ENCODE measurements at regions not wholly inside any gene's neighbourhood (a gene's known extent, or its start where the extent isn't known, plus 50 kb on each side); places are given as distances from the start of the nearest gene placed in this dataset.
A peak's percentile ranks its signal among the peaks of the same experiment; 100 is the strongest.

- Histone ChIP-seq H3K9me3 (ENCODE audit: insufficient read depth, low read length) (no peaks in the 10 kb centered on the region), H3K27me3 (ENCODE audit: insufficient read depth, insufficient read length) (peaks cover 22% of the 10 kb centered on the region), H3K9ac (ENCODE audit: insufficient read length, low read depth) (peak overlapping the region; percentile 68), H3K4me3 (ENCODE audit: insufficient read length, low read depth) (peak overlapping the region; percentile 54), H3K36me3 (ENCODE audit: insufficient read depth, insufficient read length, low read length) (no peaks in the 10 kb centered on the region), H3K4me1 (ENCODE audit: insufficient read depth, insufficient read length) (peaks cover 12% of the 10 kb centered on the region)
- DNase-seq (ENCODE audit: low read depth, low spot score) = no peak
- TF ChIP-seq YY1 (IDR thresholded peaks at IDR 0.05; ENCODE audit: insufficient read depth, insufficient read length) = no peak
- no peak for TF ChIP-seq ZNF274 (IDR thresholded peaks at IDR 0.05; ENCODE audit: low read depth, low read length)
- TF ChIP-seq SUZ12 (IDR thresholded peaks at IDR 0.05; ENCODE audit: extremely low read depth, insufficient read depth, insufficient read length) = no peak
Measured at GRCh38 chr20:1803932-1804501, 91.2 kb upstream of the SIRPA start.

DNA sequence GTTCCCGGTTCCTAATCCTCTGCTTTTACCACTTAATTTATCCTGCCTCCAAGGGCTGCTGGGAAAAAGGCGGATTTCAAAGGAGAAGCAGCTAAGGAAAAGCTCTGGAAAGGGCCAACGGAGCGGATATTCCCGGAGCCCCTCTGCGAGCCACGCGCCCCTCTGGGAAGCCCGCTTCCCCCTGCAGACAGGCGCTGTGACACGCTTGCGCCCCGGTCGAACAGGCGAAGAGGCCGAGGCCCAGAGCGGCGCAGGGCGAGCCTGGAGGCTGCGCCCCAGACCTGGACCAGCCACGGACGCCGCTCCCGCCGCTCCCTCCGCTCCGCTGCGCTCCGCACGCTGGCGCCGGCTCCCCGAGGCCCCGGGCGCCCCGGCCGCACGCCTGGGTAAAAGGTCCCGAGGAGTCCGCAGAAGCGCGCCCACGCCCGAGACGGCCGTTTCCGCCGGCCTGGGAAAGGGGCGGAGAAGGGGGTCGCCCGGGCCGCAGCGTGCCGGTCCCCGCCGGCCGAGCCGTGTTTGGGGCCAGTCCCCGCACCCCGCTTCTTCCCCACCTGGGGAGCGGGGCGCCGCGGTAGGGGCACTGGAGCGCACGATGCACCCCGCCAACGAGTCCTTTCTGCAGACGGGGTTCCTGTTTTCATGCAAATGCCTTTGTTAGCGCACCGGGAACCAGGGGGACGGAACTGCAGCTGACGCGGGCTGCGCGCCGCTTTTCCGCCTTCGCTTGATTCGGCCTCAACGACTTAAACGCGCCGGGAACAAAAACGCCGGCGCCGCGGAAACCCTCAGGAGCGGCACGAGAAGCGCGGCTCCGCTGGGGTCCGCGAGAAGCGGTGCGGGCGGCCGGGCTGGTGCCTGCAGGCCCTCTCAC, 91.9 kb upstream of the SIRPA start:
- Histone ChIP-seq H3K27me3 (ENCODE audit: insufficient read depth, insufficient read length) (peaks cover 22% of the 10 kb centered on the region), H3K9me3 (ENCODE audit: insufficient read depth, low read length) (no peaks in the 10 kb centered on the region), H3K4me1 (ENCODE audit: insufficient read depth, insufficient read length) (peaks cover 12% of the 10 kb centered on the region), H3K9ac (ENCODE audit: insufficient read length, low read depth) (peak overlapping the region; percentile 68), H3K36me3 (ENCODE audit: insufficient read depth, insufficient read length, low read length) (no peaks in the 10 kb centered on the region), H3K4me3 (ENCODE audit: insufficient read length, low read depth) (peak overlapping the region; percentile 54)
- TF ChIP-seq SUZ12 (IDR thresholded peaks at IDR 0.05; ENCODE audit: extremely low read depth, insufficient read depth, insufficient read length) (no peak), YY1 (IDR thresholded peaks at IDR 0.05; ENCODE audit: insufficient read depth, insufficient read length) (no peak), ZNF274 (IDR thresholded peaks at IDR 0.05; ENCODE audit: low read depth, low read length) (no peak)
- peak; percentile 84 for DNase-seq (ENCODE audit: low read depth, low spot score)

- Histone ChIP-seq H3K9me3 (ENCODE audit: insufficient read depth, low read length) (no peaks in the 10 kb centered on the region), H3K36me3 (ENCODE audit: insufficient read depth, insufficient read length, low read length) (no peaks in the 10 kb centered on the region), H3K9ac (ENCODE audit: insufficient read length, low read depth) (peak overlapping the region; percentile 68), H3K27me3 (ENCODE audit: insufficient read depth, insufficient read length) (peaks cover 22% of the 10 kb centered on the region), H3K4me3 (ENCODE audit: insufficient read length, low read depth) (peak overlapping the region; percentile 54), H3K4me1 (ENCODE audit: insufficient read depth, insufficient read length) (peaks cover 9% of the 10 kb centered on the region)
- no peak for TF ChIP-seq ZNF274 (IDR thresholded peaks at IDR 0.05; ENCODE audit: low read depth, low read length)
- no peak for TF ChIP-seq YY1 (IDR thresholded peaks at IDR 0.05; ENCODE audit: insufficient read depth, insufficient read length)
- TF ChIP-seq SUZ12 (IDR thresholded peaks at IDR 0.05; ENCODE audit: extremely low read depth, insufficient read depth, insufficient read length) = no peak
- DNase-seq (ENCODE audit: low read depth, low spot score) = peak; percentile 78
Measured at GRCh38 chr20:1802385-1803060, 92.7 kb upstream of the SIRPA start.

DNA sequence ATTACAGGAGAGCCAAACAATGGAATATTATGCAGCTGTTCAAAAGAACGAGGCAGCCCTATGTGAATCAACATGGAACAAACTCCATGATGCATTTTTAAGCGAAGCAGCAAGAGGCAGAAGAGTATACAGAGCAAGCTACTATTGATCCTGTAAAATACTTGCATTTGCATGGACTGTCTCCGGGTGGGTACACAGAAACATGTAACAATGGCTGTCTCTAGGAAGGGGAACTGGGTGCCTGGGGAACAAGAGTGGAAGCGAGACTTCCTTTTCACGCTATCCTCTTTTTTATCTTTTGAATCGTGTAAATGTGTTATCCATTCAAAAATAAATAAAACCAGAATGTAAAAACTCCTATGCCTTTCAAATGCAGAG, 93.3 kb upstream of the SIRPA start:
- Histone ChIP-seq H3K36me3 (ENCODE audit: insufficient read depth, insufficient read length, low read length) (no peaks in the 10 kb centered on the region), H3K27me3 (ENCODE audit: insufficient read depth, insufficient read length) (peaks cover 22% of the 10 kb centered on the region), H3K9ac (ENCODE audit: insufficient read length, low read depth) (no peak overlapping the region), H3K4me1 (ENCODE audit: insufficient read depth, insufficient read length) (peaks cover 7% of the 10 kb centered on the region), H3K4me3 (ENCODE audit: insufficient read length, low read depth) (no peak overlapping the region), H3K9me3 (ENCODE audit: insufficient read depth, low read length) (no peaks in the 10 kb centered on the region)
- DNase-seq (ENCODE audit: low read depth, low spot score) = no peak
- TF ChIP-seq YY1 (IDR thresholded peaks at IDR 0.05; ENCODE audit: insufficient read depth, insufficient read length) (no peak), SUZ12 (IDR thresholded peaks at IDR 0.05; ENCODE audit: extremely low read depth, insufficient read depth, insufficient read length) (no peak), ZNF274 (IDR thresholded peaks at IDR 0.05; ENCODE audit: low read depth, low read length) (no peak)

DNA sequence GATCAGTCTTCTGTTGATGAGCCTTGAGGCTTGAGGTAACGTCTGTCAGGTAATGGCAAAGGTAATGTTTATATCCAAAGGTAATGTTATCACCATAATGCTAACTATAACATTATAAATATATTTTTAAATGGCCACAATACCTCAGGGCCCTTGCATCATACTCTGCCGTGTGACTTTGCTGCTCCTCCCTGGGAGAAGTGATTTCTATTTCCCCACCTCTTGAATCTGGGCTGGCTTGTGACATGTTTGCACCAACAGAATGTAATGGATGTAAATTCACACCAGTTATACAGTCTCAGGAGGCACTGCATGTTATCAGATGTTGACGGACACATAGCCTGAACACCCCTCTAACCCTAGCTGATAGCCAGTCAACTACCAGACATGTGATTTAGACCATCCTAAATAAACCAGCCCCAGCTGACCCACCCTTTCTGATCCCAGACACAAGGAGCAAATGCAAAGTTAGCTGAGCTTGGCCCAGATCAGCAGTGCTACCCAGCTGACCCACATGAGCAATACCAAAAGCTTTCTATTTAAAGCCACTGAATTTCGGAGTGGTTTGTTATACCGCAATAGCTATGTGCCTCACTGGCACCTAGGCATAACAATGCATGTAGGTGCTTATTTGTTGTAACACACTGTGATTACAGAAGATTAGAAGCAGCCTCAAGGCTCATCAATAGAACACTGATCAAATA, 93.8 kb upstream of the SIRPA start:
- DNase-seq (ENCODE audit: low read depth, low spot score) = no peak
- peaks cover 22% of the 10 kb centered on the region for H3K27me3 ChIP-seq (ENCODE audit: insufficient read depth, insufficient read length)

DNA sequence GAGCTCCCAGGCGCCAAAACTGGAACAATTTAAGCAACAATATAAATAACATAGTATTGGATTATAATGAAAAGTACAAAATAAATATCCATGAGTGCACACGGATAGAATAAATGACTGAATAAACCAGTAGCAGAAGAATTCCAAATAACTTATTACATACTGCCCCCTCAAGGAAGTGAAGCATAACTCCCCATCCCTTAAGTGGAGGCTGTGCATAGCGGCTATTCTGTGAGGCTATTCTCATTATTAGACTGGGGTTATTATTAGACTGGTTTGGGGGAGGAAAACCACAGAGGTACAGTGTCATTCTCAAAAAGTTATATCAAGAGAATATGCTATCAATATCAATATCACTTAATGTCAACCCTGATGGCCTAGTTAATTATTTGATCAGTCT, 94.4 kb upstream of the SIRPA start:
- Histone ChIP-seq H3K4me3 (ENCODE audit: insufficient read length, low read depth) (no peak overlapping the region), H3K9ac (ENCODE audit: insufficient read length, low read depth) (no peak overlapping the region), H3K27me3 (ENCODE audit: insufficient read depth, insufficient read length) (peaks cover 22% of the 10 kb centered on the region), H3K36me3 (ENCODE audit: insufficient read depth, insufficient read length, low read length) (no peaks in the 10 kb centered on the region), H3K9me3 (ENCODE audit: insufficient read depth, low read length) (no peaks in the 10 kb centered on the region), H3K4me1 (ENCODE audit: insufficient read depth, insufficient read length) (peaks cover 3% of the 10 kb centered on the region)
- DNase-seq (ENCODE audit: low read depth, low spot score) = no peak
- TF ChIP-seq YY1 (IDR thresholded peaks at IDR 0.05; ENCODE audit: insufficient read depth, insufficient read length) (no peak), SUZ12 (IDR thresholded peaks at IDR 0.05; ENCODE audit: extremely low read depth, insufficient read depth, insufficient read length) (no peak)

More for the DNA sequence above, 93.8 kb upstream of the SIRPA start:
- no peaks in the 10 kb centered on the region for H3K9me3 ChIP-seq (ENCODE audit: insufficient read depth, low read length)
- TF ChIP-seq SUZ12 (IDR thresholded peaks at IDR 0.05; ENCODE audit: extremely low read depth, insufficient read depth, insufficient read length) (no peak), ZNF274 (IDR thresholded peaks at IDR 0.05; ENCODE audit: low read depth, low read length) (no peak), YY1 (IDR thresholded peaks at IDR 0.05; ENCODE audit: insufficient read depth, insufficient read length) (no peak)
- no peaks in the 10 kb centered on the region for H3K36me3 ChIP-seq (ENCODE audit: insufficient read depth, insufficient read length, low read length)
- H3K9ac ChIP-seq (ENCODE audit: insufficient read length, low read depth) = no peak overlapping the region
- peaks cover 5% of the 10 kb centered on the region for H3K4me1 ChIP-seq (ENCODE audit: insufficient read depth, insufficient read length)
- H3K4me3 ChIP-seq (ENCODE audit: insufficient read length, low read depth) = no peak overlapping the region
